Lower leg skin (tissue), 3 donors: ENCODE measurements at regions not wholly inside any gene's neighbourhood (a gene's known extent, or its start where the extent isn't known, plus 50 kb on each side); places are given as distances from the start of the nearest gene placed in this dataset.

Experiments
- CTCF ChIP-seq, 3 donors: fragments of 450-650 bp; IDR thresholded peaks; one replicate each; pipeline ENCODE4 v1.5.1; 2016; ENCODE audit warnings: antibody characterized with exemption in 3 of 3, mild to moderate bottlenecking in 3 of 3, moderate library complexity in 2 of 3
- POLR2A ChIP-seq, 2 donors: fragments of 450-650 bp; IDR thresholded peaks; one replicate each; pipeline ENCODE4 v1.6.1; 2016 to 2017; ENCODE audit warnings: antibody characterized with exemption in 2 of 2, mild to moderate bottlenecking in 1 of 2, moderate library complexity in 1 of 2

DNA sequence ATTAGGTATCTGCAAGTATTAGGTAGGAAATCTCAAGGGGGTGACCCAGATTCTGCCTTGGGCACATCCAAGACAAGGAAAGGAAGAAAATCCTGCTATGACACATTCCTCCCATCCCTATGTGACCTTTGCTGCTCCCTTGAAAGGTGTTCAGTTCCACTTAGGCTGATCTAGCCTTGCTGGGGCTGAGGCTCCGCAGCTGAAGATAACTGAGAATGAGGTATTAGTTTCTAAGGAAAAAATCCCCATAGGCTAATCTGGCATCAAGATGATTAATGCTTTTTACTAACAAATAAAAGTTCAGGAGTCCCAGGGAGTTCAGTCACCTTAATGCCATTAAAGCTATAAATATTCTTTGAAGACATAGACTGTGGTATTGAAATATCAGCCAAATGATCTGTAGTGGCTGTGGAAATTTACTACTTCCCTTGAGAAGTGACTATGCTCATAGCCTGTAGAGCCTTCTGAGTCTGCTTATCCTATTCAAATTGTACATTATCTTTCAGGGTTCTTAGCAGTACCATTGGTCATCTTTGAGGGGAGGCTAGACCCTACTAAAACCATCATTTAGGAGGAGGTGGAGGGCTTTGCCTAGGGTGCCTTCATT, 239.9 kb upstream of the RAG2 start:
- TF ChIP-seq CTCF (IDR thresholded peaks at IDR 0.05) (no peak), POLR2A (IDR thresholded peaks at IDR 0.05) (no peak)
